Left ventricle myocardium superior (tissue), 1 donor: ENCODE measurements at regions not wholly inside any gene's neighbourhood (a gene's known extent, or its start where the extent isn't known, plus 50 kb on each side); places are given as distances from the start of the nearest gene placed in this dataset.
"Not testable (repeated sequence)": the region's sequence is repeated elsewhere in the genome, so short reads cannot be mapped to it uniquely, and the experiment has no call there.

Source experiments
- ATAC-seq: fragments of 200-7000 bp; cut with Tn5 transposase; one replicate; pipeline ENCODE4 v1.9.1; 2020; ENCODE audit warnings: mild to moderate bottlenecking, moderate library complexity
- DNase-seq: peaks from one replicate; pipeline ENCODE4 v3.0.0-alpha.2; 2020
- intact Hi-C: fragments of 100-400 bp; cut with micrococcal nuclease; formaldehyde crosslinking; loops from one replicate; pipeline ENCODE4 v1.11.0; 2022
- donor health status: DM: no; HTN: yes; CAD: no; lungs with severe emphysema.

- DNase-seq (no peak), ATAC-seq (no peak)
- intact Hi-C loops, result no loop called here
Observed at GRCh38 chr22:27089264-27089663, 431.9 kb downstream of the MIAT start.

DNA sequence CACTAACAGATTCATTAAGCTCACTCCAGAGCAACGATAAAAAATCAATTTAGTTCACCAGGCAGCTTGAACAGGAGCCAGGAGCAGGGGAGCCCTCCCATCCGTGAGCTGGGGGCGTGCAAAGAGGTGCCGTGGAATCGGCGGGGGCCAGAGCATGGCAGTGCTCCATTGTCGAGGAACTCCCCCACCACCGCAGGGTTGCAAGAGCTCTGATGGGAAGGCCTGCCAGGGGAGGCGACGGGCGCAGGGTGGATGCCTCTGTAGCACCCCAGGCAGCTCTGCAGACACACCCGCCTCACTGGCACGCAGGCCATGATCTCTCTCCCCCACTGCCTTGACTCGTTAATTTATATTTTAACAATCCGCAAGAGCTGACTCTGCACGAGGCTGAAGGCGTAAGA is 433.2 kb downstream of the MIAT start:
- ATAC-seq, result no peak
- intact Hi-C loops, result no loop called here
- no peak for DNase-seq

DNA sequence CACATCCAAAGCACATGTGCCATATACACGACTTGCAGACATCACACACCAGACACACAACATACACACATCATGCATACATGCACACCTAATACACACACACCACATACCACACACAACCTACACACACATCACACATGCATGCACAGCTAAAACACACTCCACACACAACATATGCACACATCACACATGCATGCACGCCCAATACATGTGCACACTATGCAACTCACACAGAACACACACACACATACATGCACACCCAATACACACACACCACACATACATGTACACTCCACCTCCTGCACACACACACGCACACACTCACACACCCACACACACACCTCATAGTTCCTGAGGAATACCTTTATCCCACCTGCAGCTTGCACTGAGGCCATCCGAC is 436.0 kb downstream of the MIAT start:
- no peak for DNase-seq
- ATAC-seq, result no peak
- intact Hi-C loops, result no loop called here

- ATAC-seq, result peak; percentile 91
- intact Hi-C loops, result no loop called here
- DNase-seq, result peak; percentile 57
Observed at GRCh38 chr22:27094633-27095308, 437.4 kb downstream of the MIAT start.

DNA sequence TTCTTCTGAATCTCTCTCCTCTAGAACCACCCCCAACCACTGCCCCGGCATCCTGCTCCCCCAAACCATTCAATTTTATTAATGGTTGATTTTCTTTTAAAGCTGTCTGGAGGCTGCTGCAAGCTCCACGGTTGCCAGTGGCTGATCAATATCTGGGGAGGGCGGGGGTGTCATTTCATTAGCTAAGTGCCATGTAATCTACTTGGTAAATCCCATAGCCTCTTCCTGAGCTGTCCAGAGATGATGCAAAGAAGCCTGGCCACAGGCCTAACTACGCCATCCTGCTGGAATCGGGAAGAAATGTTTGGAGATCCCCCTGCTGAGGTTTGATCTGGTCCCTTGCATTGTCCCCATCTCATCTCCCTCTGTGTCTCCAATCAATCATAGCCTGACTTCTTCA is 440.1 kb downstream of the MIAT start:
- intact Hi-C loops, result no loop called here
- no peak for DNase-seq
- no peak for ATAC-seq

DNA sequence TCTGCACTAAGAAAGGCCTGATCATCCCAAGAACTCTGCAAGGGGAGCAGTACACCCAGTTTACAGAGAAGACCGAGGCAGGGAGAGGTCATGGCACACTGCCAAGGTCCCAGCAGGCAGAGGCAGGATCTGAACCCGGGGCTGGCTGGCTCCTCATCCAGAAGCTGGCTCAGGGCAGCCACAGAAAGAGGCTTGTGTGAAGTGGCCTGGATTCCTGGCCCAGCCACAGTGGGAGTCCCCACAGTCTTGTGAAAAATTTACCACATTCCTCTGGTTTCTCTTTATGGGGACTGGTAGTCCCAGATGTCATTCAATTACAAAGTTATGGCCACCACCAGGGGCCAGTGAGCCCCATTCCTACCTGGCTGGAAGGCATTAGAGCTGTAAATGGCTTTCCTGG is 440.5 kb downstream of the MIAT start:
- ATAC-seq (no peak), DNase-seq (no peak)
- intact Hi-C loops, result no loop called here

- DNase-seq (peak; percentile 71), ATAC-seq (peak; percentile 95)
- intact Hi-C loops, result no loop called here
Observed at GRCh38 chr22:27099946-27100722, 442.7 kb downstream of the MIAT start.

GRCh38 chr22:27100789-27101188 is 443.4 kb downstream of the MIAT start:
- ATAC-seq, result no peak
- intact Hi-C loops, result no loop called here
- no peak for DNase-seq

- intact Hi-C loops, result no loop called here
Observed at GRCh38 chr22:27101288-27101687, 443.9 kb downstream of the MIAT start.

GRCh38 chr22:27104449-27104848 is 447.1 kb downstream of the MIAT start:
- intact Hi-C loops, result no loop called here
- no peak for ATAC-seq

More at GRCh38 chr22:27101288-27101687, 443.9 kb downstream of the MIAT start:
- ATAC-seq (no peak), DNase-seq (no peak)

GRCh38 chr22:27105142-27106025 is 448.0 kb downstream of the MIAT start:
- intact Hi-C loops, result no loop called here
- ATAC-seq (peak; percentile 95), DNase-seq (peak; percentile 77)

More at GRCh38 chr22:27104449-27104848, 447.1 kb downstream of the MIAT start:
- no peak for DNase-seq

DNA sequence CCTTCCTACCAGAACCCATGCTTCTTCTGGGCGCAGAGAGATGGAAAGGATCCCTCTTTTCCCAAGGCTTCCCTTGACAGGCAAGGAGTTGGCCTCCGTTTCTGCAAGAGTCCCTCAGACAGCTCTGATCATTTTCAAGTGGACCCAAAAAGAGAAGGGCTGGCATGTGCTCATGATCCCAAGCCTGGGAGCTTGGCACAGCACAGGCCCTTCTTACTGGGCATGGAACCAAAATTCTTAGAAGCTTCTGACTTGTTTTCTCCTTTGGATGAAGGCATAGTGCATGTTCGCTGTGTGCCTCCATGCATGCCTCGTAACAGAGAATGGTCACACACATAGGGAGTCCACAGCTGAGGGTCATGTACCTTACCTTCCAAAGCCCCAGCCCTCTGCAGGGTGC is 449.6 kb downstream of the MIAT start:
- intact Hi-C loops, result no loop called here
- ATAC-seq (no peak), DNase-seq (no peak)

- intact Hi-C loops, result no loop called here
- DNase-seq (no peak), ATAC-seq (no peak)
Observed at GRCh38 chr22:27107386-27107785, 450.0 kb downstream of the MIAT start.

- DNase-seq, result peak; percentile 63
- peak; percentile 52 for ATAC-seq
- intact Hi-C loops, result no loop called here
Observed at GRCh38 chr22:27107824-27108223, 450.4 kb downstream of the MIAT start.

DNA sequence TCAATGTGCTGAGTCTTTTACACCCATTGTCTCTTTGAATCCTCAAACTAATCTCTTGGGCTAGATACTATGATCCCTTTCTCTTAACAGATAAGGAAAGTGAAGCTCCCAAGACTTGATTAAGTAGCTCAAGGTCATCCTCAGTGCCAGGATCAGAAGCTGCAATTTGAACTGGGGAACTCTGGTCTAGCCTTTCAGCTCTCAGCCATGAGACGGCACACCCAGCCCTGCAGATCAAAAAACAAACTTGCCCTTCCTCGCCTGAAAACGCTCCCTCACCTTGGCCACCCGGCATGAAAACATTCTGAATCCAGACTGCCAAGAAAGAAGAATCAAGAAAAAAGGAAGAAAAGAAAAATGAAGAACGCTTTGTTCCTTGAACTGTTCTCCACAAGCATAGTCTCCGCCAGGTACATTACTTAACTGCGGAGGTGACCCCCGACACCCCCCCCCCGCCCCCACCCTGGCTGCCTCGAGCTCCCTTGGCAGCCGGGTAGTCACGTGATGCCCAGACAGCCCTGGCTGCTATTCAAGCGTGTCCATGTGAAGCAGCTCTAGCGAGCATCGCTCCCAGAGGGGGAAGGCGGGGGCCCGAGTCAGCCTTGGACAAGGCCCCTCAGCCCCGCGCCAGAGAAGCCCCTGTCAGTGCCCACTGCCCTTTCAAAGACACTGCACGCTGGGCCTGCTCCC is 451.2 kb downstream of the MIAT start:
- peak; percentile 4 for ATAC-seq
- intact Hi-C loops, result no loop called here
- DNase-seq, result peak; percentile 62

DNA sequence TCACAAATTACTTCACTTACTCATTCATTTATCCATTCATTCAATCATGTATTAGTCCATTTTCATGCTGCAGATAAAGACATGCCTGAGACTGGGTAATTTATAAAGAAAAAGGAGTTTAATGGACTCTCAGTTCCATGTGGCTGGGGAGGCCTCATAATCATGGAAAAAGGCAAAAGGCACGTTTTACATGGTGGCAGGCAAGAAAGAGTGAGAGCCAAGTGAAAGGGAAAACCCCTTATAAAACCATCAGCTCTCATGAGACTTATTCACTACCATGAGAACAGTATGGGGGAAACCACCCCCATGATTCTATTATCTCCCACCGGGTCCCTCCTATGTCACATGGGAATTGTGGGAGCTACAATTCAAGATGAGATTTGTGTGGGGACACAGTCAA is 452.0 kb downstream of the MIAT start:
- DNase-seq, intact Hi-C loops, ATAC-seq: not testable (repeated sequence)

DNA sequence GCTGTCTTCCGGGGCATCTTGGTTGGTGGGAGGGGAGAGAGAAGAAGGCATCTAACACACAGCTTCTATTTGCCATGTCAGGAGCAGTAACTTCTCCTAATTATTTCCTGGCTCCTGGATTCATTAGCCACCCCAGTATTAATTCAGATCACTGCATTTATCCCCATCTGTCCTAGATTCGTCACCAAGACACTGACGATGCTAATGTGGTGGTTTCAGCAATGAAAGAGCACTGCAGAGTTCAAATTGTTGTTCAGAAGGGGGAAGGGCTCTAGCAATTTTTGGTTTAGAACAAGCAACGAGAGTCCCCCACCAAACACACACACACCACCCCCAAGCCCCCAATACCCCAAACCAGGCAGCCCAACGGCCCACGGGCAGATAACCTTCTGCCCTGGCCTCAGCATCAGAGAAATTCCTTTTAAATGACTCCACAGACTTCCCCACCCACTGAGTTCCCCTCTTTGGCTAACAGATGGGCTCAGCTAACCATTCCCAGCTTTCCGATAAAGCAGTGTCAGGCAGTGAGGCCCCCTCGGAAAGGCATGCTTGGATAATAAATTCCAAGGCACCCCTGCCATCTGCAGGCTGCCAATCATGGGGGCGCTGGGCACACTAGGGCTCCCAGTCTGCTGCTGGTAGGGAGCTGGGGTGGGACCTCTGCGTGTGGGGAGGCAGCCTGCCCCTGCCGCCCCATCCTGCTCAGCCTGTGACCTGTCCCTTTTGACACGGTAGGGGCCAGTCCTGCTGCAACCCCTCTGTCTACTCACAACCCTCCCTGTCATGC is 453.5 kb downstream of the MIAT start:
- DNase-seq, result no peak
- ATAC-seq, result no peak
- intact Hi-C loops, result no loop called here

- DNase-seq (no peak), ATAC-seq (no peak)
- intact Hi-C loops, result no loop called here
Observed at GRCh38 chr22:27111796-27112672, 454.6 kb downstream of the MIAT start.
